ENCODE measurements at regions not wholly inside any gene's neighbourhood (a gene's known extent, or its start where the extent isn't known, plus 50 kb on each side); places are given as distances from the start of the nearest gene placed in this dataset.

DNA sequence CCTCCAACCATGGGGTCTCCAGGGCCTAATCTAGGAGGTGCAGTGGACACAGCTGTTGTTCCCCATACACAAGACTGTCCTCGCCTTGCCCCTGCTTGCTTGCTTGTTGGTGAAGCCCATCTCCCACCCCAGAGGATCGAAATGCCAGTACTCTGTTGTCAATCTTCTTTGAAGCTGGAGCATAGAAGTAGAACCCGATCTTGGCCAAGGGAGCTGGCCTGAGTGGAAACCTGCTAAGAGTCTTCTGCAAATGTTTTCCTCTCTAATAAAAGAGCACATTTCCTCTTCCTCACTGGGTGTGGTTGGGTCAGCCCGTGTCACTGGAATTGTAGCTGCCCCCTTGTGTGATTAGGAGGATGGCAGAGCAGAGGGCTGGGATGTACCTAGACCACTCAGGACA is 85.4 kb downstream of the HES1 start:
- Histone ChIP-seq H3K27ac (ENCODE audit: low read length) (no peak overlapping the region), H2AFZ (ENCODE audit: low read length) (no peak overlapping the region), H3K79me2 (ENCODE audit: low read length) (no peaks in the 10 kb centered on the region), H3K36me3 (replicated peaks; ENCODE audit: insufficient read depth, low read length) (no peaks in the 10 kb centered on the region), H3K9me2 (replicated peaks; ENCODE audit: insufficient read depth, low read length) (no peaks in the 10 kb centered on the region), H3K4me1 (ENCODE audit: low read length) (no peaks in the 10 kb centered on the region), H3K4me2 (ENCODE audit: low read depth, low read length) (no peak overlapping the region), H3K4me3 (ENCODE audit: low read length) (no peak overlapping the region), H3K9me3 (replicated peaks; ENCODE audit: insufficient read depth, low read length) (no peaks in the 10 kb centered on the region), H3K27me3 (replicated peaks; ENCODE audit: insufficient read depth, low read length) (no peaks in the 10 kb centered on the region), H4K20me1 (ENCODE audit: insufficient read depth, low read length) (no peaks in the 10 kb centered on the region), H3K9ac (ENCODE audit: low read length) (no peak overlapping the region), H3F3A (ENCODE audit: insufficient read depth, low read length) (no peaks in the 10 kb centered on the region)
- DNase-seq, result no peak
- TF ChIP-seq, protein P1, sequence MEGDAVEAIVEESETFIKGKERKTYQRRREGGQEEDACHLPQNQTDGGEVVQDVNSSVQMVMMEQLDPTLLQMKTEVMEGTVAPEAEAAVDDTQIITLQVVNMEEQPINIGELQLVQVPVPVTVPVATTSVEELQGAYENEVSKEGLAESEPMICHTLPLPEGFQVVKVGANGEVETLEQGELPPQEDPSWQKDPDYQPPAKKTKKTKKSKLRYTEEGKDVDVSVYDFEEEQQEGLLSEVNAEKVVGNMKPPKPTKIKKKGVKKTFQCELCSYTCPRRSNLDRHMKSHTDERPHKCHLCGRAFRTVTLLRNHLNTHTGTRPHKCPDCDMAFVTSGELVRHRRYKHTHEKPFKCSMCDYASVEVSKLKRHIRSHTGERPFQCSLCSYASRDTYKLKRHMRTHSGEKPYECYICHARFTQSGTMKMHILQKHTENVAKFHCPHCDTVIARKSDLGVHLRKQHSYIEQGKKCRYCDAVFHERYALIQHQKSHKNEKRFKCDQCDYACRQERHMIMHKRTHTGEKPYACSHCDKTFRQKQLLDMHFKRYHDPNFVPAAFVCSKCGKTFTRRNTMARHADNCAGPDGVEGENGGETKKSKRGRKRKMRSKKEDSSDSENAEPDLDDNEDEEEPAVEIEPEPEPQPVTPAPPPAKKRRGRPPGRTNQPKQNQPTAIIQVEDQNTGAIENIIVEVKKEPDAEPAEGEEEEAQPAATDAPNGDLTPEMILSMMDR (IDR thresholded peaks at IDR 0.05; ENCODE audit: low read length), result no peak
- TF ChIP-seq EZH2 (optimal IDR thresholded peaks at IDR 0.05; ENCODE audit: low read depth, low read length) (no peak), EZH2phosphoT487 (IDR thresholded peaks at IDR 0.05; ENCODE audit: low read length) (no peak)

DNA sequence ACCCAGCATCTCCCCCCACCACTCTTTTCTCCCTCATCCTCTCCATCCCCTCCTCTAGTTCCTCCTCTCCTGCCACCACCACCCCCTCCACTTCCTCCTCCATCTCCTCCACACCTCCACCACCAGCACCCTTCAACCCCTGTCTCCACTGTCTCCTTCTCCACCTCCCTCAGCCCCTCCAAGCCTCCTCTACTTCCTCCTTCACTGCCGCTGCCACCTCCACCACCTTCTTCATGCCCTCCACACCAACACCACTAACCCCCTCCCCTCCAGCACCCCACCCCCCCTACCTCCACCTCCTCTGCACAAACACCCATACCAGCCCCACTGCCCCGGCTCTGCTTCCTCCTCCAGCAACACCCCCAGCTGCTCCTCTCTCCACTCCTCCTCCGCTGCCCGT is 88.0 kb downstream of the HES1 start:
- H3F3A ChIP-seq (ENCODE audit: insufficient read depth, low read length), result no peaks in the 10 kb centered on the region
- no peaks in the 10 kb centered on the region for H3K36me3 ChIP-seq (replicated peaks; ENCODE audit: insufficient read depth, low read length)
- H3K79me2 ChIP-seq (ENCODE audit: low read length), result no peaks in the 10 kb centered on the region
- H2AFZ ChIP-seq (ENCODE audit: low read length), result no peak overlapping the region
- H3K4me3 ChIP-seq (ENCODE audit: low read length), result no peak overlapping the region
- H3K27ac ChIP-seq (ENCODE audit: low read length), result no peak overlapping the region
- TF ChIP-seq EZH2 (optimal IDR thresholded peaks at IDR 0.05; ENCODE audit: low read depth, low read length) (no peak), EZH2phosphoT487 (IDR thresholded peaks at IDR 0.05; ENCODE audit: low read length) (no peak)
- TF ChIP-seq, protein P1 (IDR thresholded peaks at IDR 0.05; ENCODE audit: low read length), result no peak
- no peaks in the 10 kb centered on the region for H3K4me1 ChIP-seq (ENCODE audit: low read length)
- H3K9me2 ChIP-seq (replicated peaks; ENCODE audit: insufficient read depth, low read length), result no peaks in the 10 kb centered on the region
- DNase-seq, result no peak
- no peaks in the 10 kb centered on the region for H4K20me1 ChIP-seq (ENCODE audit: insufficient read depth, low read length)
- no peaks in the 10 kb centered on the region for H3K9me3 ChIP-seq (replicated peaks; ENCODE audit: insufficient read depth, low read length)
- H3K27me3 ChIP-seq (replicated peaks; ENCODE audit: insufficient read depth, low read length), result no peaks in the 10 kb centered on the region
- H3K4me2 ChIP-seq (ENCODE audit: low read depth, low read length), result no peak overlapping the region
- H3K9ac ChIP-seq (ENCODE audit: low read length), result no peak overlapping the region

DNA sequence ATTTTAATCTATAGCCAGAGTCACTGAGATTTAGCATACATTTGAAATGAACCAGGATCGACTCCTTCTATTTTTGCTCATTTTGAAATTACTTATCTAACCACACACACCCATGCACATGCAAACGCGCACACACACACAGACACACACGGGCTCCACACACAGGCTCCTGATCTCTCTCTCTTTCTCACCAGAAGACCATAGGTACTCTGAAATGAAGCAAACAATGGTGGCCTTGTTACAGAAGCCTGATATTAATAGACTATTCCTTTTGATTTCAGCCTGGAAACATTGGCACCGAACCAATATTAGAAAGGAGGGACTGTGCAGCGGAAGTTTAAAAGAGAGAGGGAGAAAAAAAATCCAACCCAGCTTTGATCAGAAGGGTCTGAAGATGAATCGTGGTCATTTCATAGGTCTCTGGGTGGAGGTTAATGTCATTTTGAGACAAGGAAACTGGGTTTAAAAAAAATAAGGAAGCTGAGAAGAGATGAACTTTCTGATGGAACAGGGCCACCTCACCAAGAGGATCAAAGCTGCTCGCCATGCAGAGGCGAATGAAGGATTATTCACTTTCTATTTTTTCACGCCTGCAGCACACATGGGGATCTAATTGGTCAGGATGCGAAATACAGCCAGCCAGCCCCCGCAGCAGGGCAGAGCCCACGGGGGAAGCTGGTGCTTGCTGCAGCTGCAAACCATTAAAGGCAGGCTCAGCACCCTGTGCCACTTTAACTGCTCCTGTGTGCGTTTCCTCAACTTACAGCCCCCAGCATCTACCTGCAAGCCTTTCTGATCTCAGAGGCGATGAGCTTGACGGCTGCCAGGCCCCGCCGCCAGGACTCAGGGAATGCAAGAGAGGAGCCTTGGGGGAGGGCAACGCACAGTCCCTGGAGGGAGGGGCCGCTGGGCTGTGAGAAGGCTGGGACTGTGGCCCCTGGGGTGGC is 88.8 kb downstream of the HES1 start:
- no peaks in the 10 kb centered on the region for H4K20me1 ChIP-seq (ENCODE audit: insufficient read depth, low read length)
- H2AFZ ChIP-seq (ENCODE audit: low read length), result no peak overlapping the region
- no peaks in the 10 kb centered on the region for H3K27me3 ChIP-seq (replicated peaks; ENCODE audit: insufficient read depth, low read length)
- H3K27ac ChIP-seq (ENCODE audit: low read length), result no peak overlapping the region
- no peak for DNase-seq
- no peaks in the 10 kb centered on the region for H3K79me2 ChIP-seq (ENCODE audit: low read length)
- no peak overlapping the region for H3K4me2 ChIP-seq (ENCODE audit: low read depth, low read length)
- H3K36me3 ChIP-seq (replicated peaks; ENCODE audit: insufficient read depth, low read length), result no peaks in the 10 kb centered on the region
- H3K9me2 ChIP-seq (replicated peaks; ENCODE audit: insufficient read depth, low read length), result no peaks in the 10 kb centered on the region
- no peak overlapping the region for H3K4me3 ChIP-seq (ENCODE audit: low read length)
- no peaks in the 10 kb centered on the region for H3K9me3 ChIP-seq (replicated peaks; ENCODE audit: insufficient read depth, low read length)
- no peak overlapping the region for H3K9ac ChIP-seq (ENCODE audit: low read length)
- no peaks in the 10 kb centered on the region for H3K4me1 ChIP-seq (ENCODE audit: low read length)
- no peaks in the 10 kb centered on the region for H3F3A ChIP-seq (ENCODE audit: insufficient read depth, low read length)
- TF ChIP-seq EZH2 (optimal IDR thresholded peaks at IDR 0.05; ENCODE audit: low read depth, low read length) (no peak), EZH2phosphoT487 (IDR thresholded peaks at IDR 0.05; ENCODE audit: low read length) (no peak)
- TF ChIP-seq, protein P1 (IDR thresholded peaks at IDR 0.05; ENCODE audit: low read length), result no peak
